ENCODE measurements at regions not wholly inside any gene's neighbourhood (a gene's known extent, or its start where the extent isn't known, plus 50 kb on each side); places are given as distances from the start of the nearest gene placed in this dataset.

DNA sequence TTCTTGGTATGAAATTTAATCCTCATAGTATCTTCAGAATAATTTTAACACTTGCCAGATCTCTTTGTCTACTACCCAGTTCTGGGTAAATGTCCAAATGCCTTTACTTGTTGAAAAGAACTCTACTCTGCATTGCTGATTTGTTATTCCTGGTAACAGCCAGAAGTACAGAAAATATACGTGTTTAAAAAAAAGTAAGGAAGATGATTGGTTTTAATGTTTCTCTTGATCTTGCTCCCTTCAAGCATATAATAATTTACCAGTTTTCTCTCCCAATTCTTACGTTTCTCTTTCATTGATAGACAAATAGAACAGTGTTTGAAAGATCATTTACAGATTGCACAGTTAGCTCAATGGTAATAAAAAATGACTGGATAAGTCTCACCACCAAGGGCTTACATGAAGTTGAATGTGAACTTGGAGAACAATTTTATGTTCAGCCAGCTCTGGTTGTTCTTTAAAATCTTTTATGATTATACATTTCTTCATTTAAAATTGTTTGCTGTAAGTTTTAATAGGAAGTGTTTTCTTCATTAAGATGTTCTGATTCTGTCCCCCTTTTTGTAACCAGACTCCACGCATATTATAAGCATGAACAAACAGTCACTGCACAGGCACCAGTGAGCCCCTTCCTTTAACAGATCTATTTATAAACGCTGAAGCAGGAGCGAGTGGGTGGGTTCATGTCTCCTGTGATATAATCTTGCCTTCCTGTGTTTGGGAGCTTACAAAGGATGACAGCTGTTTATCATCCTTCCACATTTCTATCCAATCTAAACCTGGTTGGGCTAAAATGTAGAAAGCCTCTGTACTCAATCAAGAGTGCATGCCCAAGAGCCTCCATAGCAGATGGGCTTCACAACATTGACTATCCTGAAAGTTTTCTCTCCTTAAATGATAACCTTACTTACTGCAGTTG, 299.5 kb downstream of the PRL start:
- POLR2A ChIA-PET = no interaction called here
- DNase-seq (ENCODE audit: low read depth, low spot score) = no peak
- no peak overlapping the region for H3K4me3 ChIP-seq (ENCODE audit: low read depth, low read length)

DNA sequence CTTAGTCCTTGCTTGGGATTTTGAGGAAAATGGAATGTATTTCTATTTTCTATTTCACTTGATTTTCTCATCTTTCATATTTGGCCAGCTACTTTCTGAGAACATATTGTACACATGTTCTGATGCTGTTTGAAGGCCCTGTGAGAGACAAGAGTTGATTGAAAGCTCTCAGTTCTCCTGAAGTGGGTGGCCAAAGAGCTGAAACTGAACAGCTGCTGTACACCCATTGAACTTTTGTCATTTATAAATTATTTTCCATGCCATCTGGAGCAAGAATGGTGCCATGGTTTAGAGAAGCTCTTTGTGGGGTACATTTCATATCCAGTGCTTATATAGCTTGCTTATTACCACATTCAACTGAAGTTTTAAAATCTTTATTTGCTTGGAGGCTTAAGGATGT, 298.3 kb downstream of the PRL start:
- no peak overlapping the region for H3K4me3 ChIP-seq (ENCODE audit: low read depth, low read length)
- ChIA-PET POLR2A (interaction anchor here (0.7 kb wide), 2 partner anchors 237 to 824 kb away, joined by 3 read pairs; no protein-coding TSS in a partner anchor), CTCF (interaction anchor here (1.2 kb wide), 1 partner anchor 12 kb away, joined by 4 read pairs; no protein-coding TSS in a partner anchor)
- TF ChIP-seq, protein P1, sequence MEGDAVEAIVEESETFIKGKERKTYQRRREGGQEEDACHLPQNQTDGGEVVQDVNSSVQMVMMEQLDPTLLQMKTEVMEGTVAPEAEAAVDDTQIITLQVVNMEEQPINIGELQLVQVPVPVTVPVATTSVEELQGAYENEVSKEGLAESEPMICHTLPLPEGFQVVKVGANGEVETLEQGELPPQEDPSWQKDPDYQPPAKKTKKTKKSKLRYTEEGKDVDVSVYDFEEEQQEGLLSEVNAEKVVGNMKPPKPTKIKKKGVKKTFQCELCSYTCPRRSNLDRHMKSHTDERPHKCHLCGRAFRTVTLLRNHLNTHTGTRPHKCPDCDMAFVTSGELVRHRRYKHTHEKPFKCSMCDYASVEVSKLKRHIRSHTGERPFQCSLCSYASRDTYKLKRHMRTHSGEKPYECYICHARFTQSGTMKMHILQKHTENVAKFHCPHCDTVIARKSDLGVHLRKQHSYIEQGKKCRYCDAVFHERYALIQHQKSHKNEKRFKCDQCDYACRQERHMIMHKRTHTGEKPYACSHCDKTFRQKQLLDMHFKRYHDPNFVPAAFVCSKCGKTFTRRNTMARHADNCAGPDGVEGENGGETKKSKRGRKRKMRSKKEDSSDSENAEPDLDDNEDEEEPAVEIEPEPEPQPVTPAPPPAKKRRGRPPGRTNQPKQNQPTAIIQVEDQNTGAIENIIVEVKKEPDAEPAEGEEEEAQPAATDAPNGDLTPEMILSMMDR (IDR thresholded peaks at IDR 0.05; ENCODE audit: insufficient read depth, low read length, missing control alignments) = no peak
- DNase-seq (ENCODE audit: low read depth, low spot score) = no peak

More for the DNA sequence above, 299.5 kb downstream of the PRL start:
- CTCF ChIA-PET = interaction anchor here (1.2 kb wide), 1 partner anchor 11 kb away, joined by 4 read pairs; no protein-coding TSS in a partner anchor
- TF ChIP-seq, protein P1 (IDR thresholded peaks at IDR 0.05; ENCODE audit: insufficient read depth, low read length, missing control alignments) = no peak

DNA sequence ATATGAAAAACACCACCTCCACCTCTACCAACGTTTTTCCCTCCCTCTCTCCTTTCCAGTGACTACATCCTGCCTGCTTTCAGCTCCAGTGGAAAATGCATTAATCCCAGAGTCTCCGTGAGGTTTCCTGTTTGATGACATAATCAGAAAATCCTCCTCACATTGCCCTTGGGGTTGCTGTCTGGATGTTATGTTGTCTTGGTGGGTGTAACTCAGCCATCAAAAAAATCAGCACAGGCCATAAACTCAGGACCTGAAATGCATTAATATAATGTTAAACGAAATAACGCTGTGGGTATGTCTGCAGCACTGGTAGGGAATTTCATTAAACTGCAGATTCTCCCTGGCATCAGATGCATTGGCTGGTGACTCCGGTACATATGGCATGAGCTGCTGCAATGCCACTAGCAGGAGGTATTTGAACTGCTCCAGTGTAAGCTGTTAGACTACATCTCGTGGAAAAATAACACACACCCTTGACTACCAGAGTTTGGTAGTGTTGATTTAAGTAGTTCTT, 297.8 kb downstream of the PRL start:
- no peak for DNase-seq (ENCODE audit: low read depth, low spot score)
- H3K4me3 ChIP-seq (ENCODE audit: low read depth, low read length) = no peak overlapping the region
- TF ChIP-seq, protein P1 (IDR thresholded peaks at IDR 0.05; ENCODE audit: insufficient read depth, low read length, missing control alignments) = no peak
- ChIA-PET POLR2A (interaction anchor here (0.7 kb wide), 2 partner anchors 236 to 824 kb away, joined by 3 read pairs; no protein-coding TSS in a partner anchor), CTCF (interaction anchor here (1.1 to 1.2 kb wide), 3 partner anchors 13 to 39 kb away, joined by 3 to 4 read pairs (median 3); no protein-coding TSS in a partner anchor)

DNA sequence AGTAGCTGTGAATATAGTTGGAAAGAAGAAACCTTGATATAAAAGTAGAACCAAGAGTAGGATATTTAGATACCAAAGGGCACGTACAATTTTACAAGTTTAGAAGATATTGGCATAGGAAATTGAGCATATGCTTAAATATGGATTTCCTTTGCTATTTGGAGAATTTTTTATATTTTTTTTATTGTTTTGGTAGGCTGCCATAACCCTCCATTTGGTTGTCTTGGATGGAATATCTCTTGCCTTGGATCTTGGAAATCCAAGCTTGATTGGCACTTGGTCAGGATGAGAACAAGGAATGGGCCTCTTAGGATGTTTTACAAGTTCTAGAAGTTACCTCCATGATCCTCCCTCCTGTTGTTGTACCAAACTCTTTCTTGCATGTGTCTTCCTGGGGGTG, 297.1 kb downstream of the PRL start:
- TF ChIP-seq, protein P1 (IDR thresholded peaks at IDR 0.05; ENCODE audit: insufficient read depth, low read length, missing control alignments) = no peak
- no peak overlapping the region for H3K4me3 ChIP-seq (ENCODE audit: low read depth, low read length)
- DNase-seq (ENCODE audit: low read depth, low spot score) = no peak
- ChIA-PET CTCF (interaction anchor here (0.9 to 1.4 kb wide), 4 partner anchors 24 to 411 kb away, joined by 3 read pairs; no protein-coding TSS in a partner anchor), POLR2A (no interaction called here)

DNA sequence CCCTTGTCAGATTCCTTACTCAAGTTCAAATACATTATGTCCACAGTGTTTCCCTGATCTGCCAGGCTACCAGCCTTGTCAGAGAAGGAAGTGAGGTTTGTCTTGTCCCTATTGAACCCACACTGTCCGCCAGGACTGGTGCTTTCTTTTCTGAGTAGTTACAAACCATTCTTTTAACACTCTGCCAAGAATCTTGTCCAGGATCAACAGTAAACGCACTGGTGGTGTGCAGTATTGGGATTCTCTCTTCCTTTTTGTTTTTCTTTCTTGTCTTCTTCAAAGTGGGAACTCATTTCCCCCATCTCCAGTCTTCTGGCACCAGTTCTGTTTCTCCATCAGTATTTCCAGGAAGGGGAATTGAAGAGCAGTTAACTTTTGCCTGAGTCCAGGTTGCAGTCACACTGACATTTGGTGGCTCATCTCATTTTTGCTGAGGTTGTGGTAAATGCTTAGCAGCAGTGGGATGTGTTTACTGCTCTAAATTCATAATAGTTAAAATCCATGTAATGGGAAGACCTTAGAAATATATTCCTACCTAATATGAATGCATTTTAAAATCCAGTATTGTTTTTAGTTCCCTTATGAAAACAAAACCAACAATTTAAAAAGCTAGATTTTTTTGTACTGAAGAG, 295.3 kb downstream of the PRL start:
- TF ChIP-seq, protein P1 (IDR thresholded peaks at IDR 0.05; ENCODE audit: insufficient read depth, low read length, missing control alignments) = no peak
- no peak for DNase-seq (ENCODE audit: low read depth, low spot score)
- no peak overlapping the region for H3K4me3 ChIP-seq (ENCODE audit: low read depth, low read length)
- ChIA-PET POLR2A (no interaction called here), CTCF (interaction anchor here (0.8 kb wide), 1 partner anchor 735 kb away, joined by 3 read pairs; no protein-coding TSS in a partner anchor)

All from AG04449 (cell line).